ENCODE measurements at regions not wholly inside any gene's neighbourhood (a gene's known extent, or its start where the extent isn't known, plus 50 kb on each side); places are given as distances from the start of the nearest gene placed in this dataset.

- no peaks in the 10 kb centered on the region for H3K9me3 Mint-ChIP-seq (ENCODE audit: unreplicated experiment)
- H3K27ac Mint-ChIP-seq (ENCODE audit: low read depth, unreplicated experiment) = no peak overlapping the region
- no peak for DNase-seq (ENCODE audit: unreplicated experiment)
- intact Hi-C loops (cut with micrococcal nuclease) = no loop called here
- TF ChIP-seq CTCF (IDR thresholded peaks at IDR 0.05; ENCODE audit: unreplicated experiment) = no peak
- ChIA-PET CTCF (interaction anchor here (0.5 to 1.0 kb wide), 2 partner anchors 10 to 954 kb away, joined by 3 read pairs; no protein-coding TSS in a partner anchor), POLR2A (interaction anchor here (0.7 kb wide), 1 partner anchor 751 kb away, joined by 3 read pairs; no protein-coding TSS in a partner anchor)
- H3K4me3 Mint-ChIP-seq (ENCODE audit: unreplicated experiment) = no peak overlapping the region
- H3K4me1 Mint-ChIP-seq (ENCODE audit: insufficient read depth, unreplicated experiment) = peaks cover 4% of the 10 kb centered on the region
- H3K36me3 Mint-ChIP-seq (ENCODE audit: insufficient read depth, unreplicated experiment) = no peaks in the 10 kb centered on the region
- BruUV-seq (replicated peaks) = no TSS peak
- no peaks in the 10 kb centered on the region for H3K27me3 Mint-ChIP-seq (ENCODE audit: insufficient read depth, unreplicated experiment)
These were observed 221.4 kb upstream of the MAF start for GRCh38 chr16:79821911-79822310.

- no peaks in the 10 kb centered on the region for H3K27me3 Mint-ChIP-seq (ENCODE audit: insufficient read depth, unreplicated experiment)
- POLR2A ChIA-PET = no interaction called here
- H3K27ac Mint-ChIP-seq (ENCODE audit: low read depth, unreplicated experiment) = no peak overlapping the region
- intact Hi-C loops (cut with micrococcal nuclease) = no loop called here
- no peak overlapping the region for H3K4me3 Mint-ChIP-seq (ENCODE audit: unreplicated experiment)
- H3K4me1 Mint-ChIP-seq (ENCODE audit: insufficient read depth, unreplicated experiment) = peaks cover 26% of the 10 kb centered on the region
- H3K36me3 Mint-ChIP-seq (ENCODE audit: insufficient read depth, unreplicated experiment) = no peaks in the 10 kb centered on the region
- CTCF ChIA-PET = no interaction called here
- no peaks in the 10 kb centered on the region for H3K9me3 Mint-ChIP-seq (ENCODE audit: unreplicated experiment)
- no peak for TF ChIP-seq CTCF (IDR thresholded peaks at IDR 0.05; ENCODE audit: unreplicated experiment)
- BruUV-seq (replicated peaks) = no TSS peak
- no peak for DNase-seq (ENCODE audit: unreplicated experiment)
These were observed 215.6 kb upstream of the MAF start for GRCh38 chr16:79816081-79816497.

- CTCF ChIA-PET = no interaction called here
- TF ChIP-seq CTCF (IDR thresholded peaks at IDR 0.05; ENCODE audit: unreplicated experiment) = no peak
- Mint-ChIP-seq H3K4me3 (ENCODE audit: unreplicated experiment) (no peak overlapping the region), H3K9me3 (ENCODE audit: unreplicated experiment) (no peaks in the 10 kb centered on the region), H3K36me3 (ENCODE audit: insufficient read depth, unreplicated experiment) (no peaks in the 10 kb centered on the region), H3K27ac (ENCODE audit: low read depth, unreplicated experiment) (peak overlapping the region; percentile 18), H3K27me3 (ENCODE audit: insufficient read depth, unreplicated experiment) (no peaks in the 10 kb centered on the region), H3K4me1 (ENCODE audit: insufficient read depth, unreplicated experiment) (peaks cover 33% of the 10 kb centered on the region)
- DNase-seq (ENCODE audit: unreplicated experiment) = no peak
- BruUV-seq (replicated peaks) = no TSS peak
- POLR2A ChIA-PET = interaction anchor here (0.6 kb wide), 1 partner anchor 469 kb away, joined by 4 read pairs; no protein-coding TSS in a partner anchor
- intact Hi-C loops (cut with micrococcal nuclease) = no loop called here
These were observed 214.5 kb upstream of the MAF start for GRCh38 chr16:79815049-79815448.

GRCh38 chr16:79814124-79814523, 213.6 kb upstream of the MAF start:
- CTCF ChIA-PET = interaction anchor here (0.5 kb wide), 1 partner anchor 212 kb away, joined by 3 read pairs; no protein-coding TSS in a partner anchor
- H3K9me3 Mint-ChIP-seq (ENCODE audit: unreplicated experiment) = no peaks in the 10 kb centered on the region
- DNase-seq (ENCODE audit: unreplicated experiment) = no peak
- intact Hi-C loops (cut with micrococcal nuclease) = no loop called here
- no peak for TF ChIP-seq CTCF (IDR thresholded peaks at IDR 0.05; ENCODE audit: unreplicated experiment)
- no TSS peak for BruUV-seq (replicated peaks)
- POLR2A ChIA-PET = no interaction called here
- H3K27me3 Mint-ChIP-seq (ENCODE audit: insufficient read depth, unreplicated experiment) = no peaks in the 10 kb centered on the region
- peaks cover 5% of the 10 kb centered on the region for H3K36me3 Mint-ChIP-seq (ENCODE audit: insufficient read depth, unreplicated experiment)
- no peak overlapping the region for H3K4me3 Mint-ChIP-seq (ENCODE audit: unreplicated experiment)
- H3K27ac Mint-ChIP-seq (ENCODE audit: low read depth, unreplicated experiment) = peak overlapping the region; percentile 39
- peaks cover 37% of the 10 kb centered on the region for H3K4me1 Mint-ChIP-seq (ENCODE audit: insufficient read depth, unreplicated experiment)

Measured in MCF 10A (cell line).